H1 (cell line): ENCODE measurements at regions not wholly inside any gene's neighbourhood (a gene's known extent, or its start where the extent isn't known, plus 50 kb on each side); places are given as distances from the start of the nearest gene placed in this dataset.

Experiments
- CTCF ChIA-PET: fragments of 300-600 bp; sonication (Branson Sonifier 250); formaldehyde crosslinking; loops from one replicate; lab custom pipeline; 2021; ENCODE audit not compliant: partially characterized antibody; lab: Charles Lee
- POLR2A ChIA-PET: fragments of 300-600 bp; sonication (Branson Sonifier 250); formaldehyde crosslinking; loops from one replicate; lab custom pipeline; 2021; ENCODE audit warnings: inconsistent platforms; ENCODE audit not compliant: partially characterized antibody; lab: Charles Lee
- DNase-seq, 2 experiments: peaks; one replicate each; pipeline versions ENCODE4 v3.0.0 to v3.0.0-alpha.2; 2010 to 2022; ENCODE audit warnings: low spot score in 2 of 2, low read depth in 1 of 2, mixed read lengths in 1 of 2
- FAIRE-seq: peaks from 2 replicates; lab custom pipeline; 2011; peaks lifted over from hg19 to GRCh38; lab: Jason Lieb, UNC
- H2AFZ ChIP-seq: 2 replicates; pipeline ENCODE4 v1.8.1; 2012; ENCODE audit warnings: low read length, inconsistent platforms
- H2AK5ac ChIP-seq: 2 replicates; pipeline ENCODE4 v1.6.1; 2013; ENCODE audit warnings: low read depth, low read length
- H2BK120ac ChIP-seq: replicated peaks from 2 replicates; pipeline ENCODE3; 2013; ENCODE audit warnings: low read depth, low read length, inconsistent platforms
- H2BK12ac ChIP-seq: 2 replicates; pipeline ENCODE4 v1.6.1; 2013; ENCODE audit warnings: low read depth, low read length
- H2BK15ac ChIP-seq: 2 replicates; pipeline ENCODE4 v1.6.1; 2013; ENCODE audit warnings: low read length
- H2BK20ac ChIP-seq: 2 replicates; pipeline ENCODE4 v1.6.1; 2013; ENCODE audit warnings: low read length
- H2BK5ac ChIP-seq: 2 replicates; pipeline ENCODE4 v1.6.1; 2013; ENCODE audit warnings: low read depth, low read length
- H3K14ac ChIP-seq: 2 replicates; pipeline ENCODE4 v1.6.1; 2013; ENCODE audit warnings: inconsistent platforms; ENCODE audit not compliant: insufficient read length
- H3K18ac ChIP-seq: 2 replicates; pipeline ENCODE4 v1.6.1; 2013; ENCODE audit warnings: low read length; ENCODE audit errors: extremely low read depth
- H3K23ac ChIP-seq: 2 replicates; pipeline ENCODE4 v1.6.1; 2013; ENCODE audit warnings: inconsistent platforms; ENCODE audit not compliant: insufficient read length
- H3K23me2 ChIP-seq: 2 replicates; pipeline ENCODE4 v1.6.1; 2013; ENCODE audit warnings: low read depth, low read length
- H3K27ac ChIP-seq: 2 replicates; pipeline ENCODE4 v1.6.1; 2011; ENCODE audit warnings: low read depth, low read length, inconsistent platforms
- H3K27me3 ChIP-seq, 4 experiments: replicated peaks in 1 of 4; 1 replicate in 1 of 4; 2 replicates in 3 of 4; pipeline versions ENCODE4 v1.6.1 to v1.8.1; 2011 to 2013; ENCODE audit warnings: low read length in 3 of 4, mild to moderate bottlenecking in 3 of 4, inconsistent platforms in 2 of 4, mixed read lengths in 2 of 4, moderate library complexity in 1 of 4; ENCODE audit not compliant: control insufficient read depth in 3 of 4, insufficient read depth in 3 of 4; ENCODE audit errors: extremely low read depth in 1 of 4
- H3K36me3 ChIP-seq, 4 experiments: 2 replicates each; pipeline versions ENCODE4 v1.6.1 to v1.8.1; 2011 to 2013; ENCODE audit warnings: mild to moderate bottlenecking in 4 of 4, low read length in 3 of 4, moderate library complexity in 2 of 4, control low read depth in 1 of 4, inconsistent platforms in 1 of 4; ENCODE audit not compliant: insufficient read depth in 4 of 4, control insufficient read depth in 2 of 4
- H3K4ac ChIP-seq: replicated peaks from 2 replicates; pipeline ENCODE3; 2013; ENCODE audit warnings: low read length, low read depth, mixed read lengths, inconsistent platforms; ENCODE audit not compliant: insufficient read length
- H3K4me1 ChIP-seq, 4 experiments: replicated peaks in 1 of 4; 1 replicate in 1 of 4; 2 replicates in 3 of 4; pipeline versions ENCODE4 v1.6.1 to v1.8.1; 2011 to 2013; ENCODE audit warnings: low read length in 3 of 4, inconsistent platforms in 2 of 4, mixed read lengths in 1 of 4; ENCODE audit not compliant: insufficient read depth in 4 of 4, control insufficient read depth in 3 of 4
- H3K4me2 ChIP-seq, 2 experiments: 2 replicates each; pipeline versions ENCODE4 v1.6.1 to v1.8.1; 2011 to 2013; ENCODE audit warnings: low read depth in 2 of 2, low read length in 2 of 2, control low read depth in 1 of 2, inconsistent platforms in 1 of 2, mild to moderate bottlenecking in 1 of 2; ENCODE audit not compliant: insufficient read depth in 1 of 2
- H3K4me3 ChIP-seq, 4 experiments: fragments of 200-600, 300-600 bp in 1 of 4; sonication (generic), shearing (Covaris generic), sonication (Bioruptor Twin) in 1 of 4; 2 replicates each; pipeline versions ENCODE4 v1.5.1 to v1.8.1; 2011 to 2016; ENCODE audit warnings: low read length in 4 of 4, low read depth in 3 of 4, control low read depth in 2 of 4, inconsistent platforms in 2 of 4, mild to moderate bottlenecking in 2 of 4, mixed read lengths in 1 of 4, moderate library complexity in 1 of 4; ENCODE audit not compliant: insufficient read depth in 2 of 4; ENCODE audit errors: extremely low read depth in 1 of 4
- H3K56ac ChIP-seq: replicated peaks from 2 replicates; pipeline ENCODE3; 2013; ENCODE audit warnings: low read depth, mild to moderate bottlenecking, mixed read lengths, low read length, inconsistent platforms; ENCODE audit not compliant: insufficient read length
- H3K79me1 ChIP-seq: 2 replicates; pipeline ENCODE4 v1.6.1; 2013; ENCODE audit warnings: low read depth, low read length, control low read depth
- H3K79me2 ChIP-seq, 2 experiments: 2 replicates each; pipeline versions ENCODE4 v1.6.1 to v1.8.1; 2012 to 2013; ENCODE audit warnings: low read length in 2 of 2, mild to moderate bottlenecking in 2 of 2, inconsistent platforms in 1 of 2; ENCODE audit not compliant: insufficient read depth in 2 of 2, control insufficient read depth in 1 of 2
- H3K9ac ChIP-seq, 4 experiments: replicated peaks in 1 of 4; 1 replicate in 1 of 4; 2 replicates in 3 of 4; pipeline versions ENCODE4 v1.6.1 to v1.8.1; 2011 to 2013; ENCODE audit warnings: low read depth in 3 of 4, low read length in 3 of 4, control low read depth in 2 of 4, mild to moderate bottlenecking in 2 of 4, moderate library complexity in 2 of 4, inconsistent platforms in 1 of 4; ENCODE audit errors: extremely low read depth in 1 of 4
- H3K9me3 ChIP-seq, 2 experiments: 2 replicates each; pipeline versions ENCODE4 v1.6.1 to v1.8.1; 2012 to 2013; ENCODE audit warnings: mild to moderate bottlenecking in 2 of 2, moderate library complexity in 2 of 2, control low read depth in 1 of 2, inconsistent platforms in 1 of 2, low read depth in 1 of 2, low read length in 1 of 2, mixed read lengths in 1 of 2; ENCODE audit not compliant: insufficient read depth in 2 of 2
- H4K20me1 ChIP-seq, 2 experiments: replicated peaks in 1 of 2; 2 replicates each; pipeline versions ENCODE3 to v1.8.1; 2011 to 2013; ENCODE audit warnings: inconsistent platforms in 2 of 2, low read length in 2 of 2, mild to moderate bottlenecking in 1 of 2; ENCODE audit not compliant: insufficient read depth in 2 of 2, control insufficient read depth in 1 of 2
- H4K5ac ChIP-seq: 2 replicates; pipeline ENCODE4 v1.6.1; 2013; ENCODE audit warnings: low read length, low read depth, mixed read lengths, inconsistent platforms; ENCODE audit not compliant: insufficient read length
- H4K8ac ChIP-seq: 2 replicates; pipeline ENCODE4 v1.8.0; 2013; ENCODE audit warnings: mild to moderate bottlenecking, moderate library complexity, low read length, inconsistent platforms; ENCODE audit not compliant: insufficient read depth; ENCODE audit errors: extremely low read depth
- H4K91ac ChIP-seq: replicated peaks from 2 replicates; pipeline ENCODE3; 2013; ENCODE audit warnings: low read length, mixed read lengths, inconsistent platforms; ENCODE audit not compliant: insufficient read length
- BACH1 ChIP-seq: IDR thresholded peaks from 2 replicates; pipeline ENCODE4 v1.6.1; 2012; ENCODE audit warnings: low read length, improper control_type of control experiment
- CBX5 ChIP-seq: fragments of 300-800, 300-1000 bp; sonication (generic); IDR thresholded peaks from 2 replicates; pipeline ENCODE4 v1.7.1; 2016; ENCODE audit warnings: antibody characterized with exemption, low read length, low read depth
- CBX8 ChIP-seq: fragments of 300-800, 300-1000 bp; sonication (generic); IDR thresholded peaks from 2 replicates; pipeline ENCODE4 v1.7.1; 2016; ENCODE audit warnings: low read depth, low read length, borderline replicate concordance
- EP300 ChIP-seq, 2 experiments: IDR thresholded peaks; 1 replicate in 1 of 2; 2 replicates in 1 of 2; pipeline ENCODE4 v1.6.1; 2011 to 2012; ENCODE audit warnings: low read depth in 2 of 2, low read length in 2 of 2, mild to moderate bottlenecking in 2 of 2, borderline replicate concordance in 1 of 2, inconsistent platforms in 1 of 2, moderate library complexity in 1 of 2
- MAFK ChIP-seq: IDR thresholded peaks from 2 replicates; pipeline ENCODE4 v1.6.1; 2012; ENCODE audit warnings: low read depth, mild to moderate bottlenecking, improper control_type of control experiment, low read length
- POLR2AphosphoS5 ChIP-seq: IDR thresholded peaks from 2 replicates; pipeline ENCODE4 v1.6.1; 2011; ENCODE audit warnings: low read depth, low read length
- RAD21 ChIP-seq, 2 experiments: IDR thresholded peaks in 1 of 2; conservative IDR thresholded peaks in 1 of 2; 2 replicates each; pipeline ENCODE4 v1.6.1; 2011; ENCODE audit warnings: low read depth in 2 of 2, low read length in 2 of 2, improper control_type of control experiment in 1 of 2, inconsistent platforms in 1 of 2, mild to moderate bottlenecking in 1 of 2, moderate library complexity in 1 of 2
- RXRA ChIP-seq: IDR thresholded peaks from 2 replicates; pipeline ENCODE4 v1.6.1; 2011; ENCODE audit warnings: low read depth, mild to moderate bottlenecking, low read length, moderate library complexity; ENCODE audit not compliant: insufficient read depth
- SUZ12 ChIP-seq: fragments of 200-600 bp; sonication (generic); IDR thresholded peaks from 2 replicates; pipeline ENCODE4 v1.6.1; 2012; ENCODE audit warnings: mild to moderate bottlenecking, inconsistent platforms, low read length, moderate library complexity, mixed read lengths
- TAF1 ChIP-seq: IDR thresholded peaks from 2 replicates; pipeline ENCODE4 v1.6.1; 2011; ENCODE audit warnings: mild to moderate bottlenecking, low read depth, low read length
- WGBS, 2 experiments: shearing (Covaris generic) in 1 of 2; methylation state at CpG; one replicate each; pipeline versions ENCODE4 v1.1.6 to v1.1.7; 2013 to 2015; ENCODE audit warnings: low lambda C conversion rate in 2 of 2, mixed read lengths in 2 of 2, inconsistent platforms in 1 of 2, low coverage in 1 of 2, missing lambda C conversion rate in 1 of 2; ENCODE audit not compliant: insufficient replicate concordance in 2 of 2, insufficient coverage in 1 of 2, insufficient read length in 1 of 2; ENCODE audit errors: extremely low coverage in 1 of 2, missing lambda C conversion rate in 1 of 2; 5-methylcytosine and 5-hydroxymethylcytosine counted together

DNA sequence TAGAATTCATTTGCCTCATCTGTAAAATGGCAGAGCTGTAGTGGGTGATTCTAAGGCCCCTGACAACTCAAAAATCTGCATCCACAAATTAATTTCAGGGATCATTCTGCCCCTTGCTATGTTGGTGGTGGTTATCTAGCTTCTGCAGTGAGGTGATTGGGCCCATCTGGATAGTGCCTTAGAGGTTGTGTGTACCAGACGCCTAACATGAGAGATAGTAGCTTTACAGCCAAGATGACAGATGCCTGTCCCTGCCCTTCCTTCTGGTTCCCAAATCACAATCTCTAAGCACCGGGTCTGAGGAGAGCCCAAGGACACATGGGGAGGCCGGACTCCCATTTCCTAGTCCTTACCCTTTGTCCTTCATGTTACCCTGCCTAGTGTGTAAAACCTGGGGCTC is 51.1 kb upstream of the TNP1 start:
- no peak overlapping the region for H3K9ac ChIP-seq
- H3K79me1 ChIP-seq = no peaks in the 10 kb centered on the region; the same call in 1 of the 2 replicates
- TF ChIP-seq EP300 (IDR thresholded peaks at IDR 0.05; ENCODE audit: borderline replicate concordance in 1 of 2, low read depth in 2 of 2, low read length in 2 of 2) = no peak
- TF ChIP-seq TAF1 = no peak
- no peak for TF ChIP-seq CBX5
- TF ChIP-seq RXRA = no peak
- no peak for TF ChIP-seq CBX8
- no peak for TF ChIP-seq POLR2AphosphoS5
- no peak for TF ChIP-seq BACH1
- TF ChIP-seq MAFK = no peak
- TF ChIP-seq SUZ12 = no peak
- TF ChIP-seq RAD21 (IDR thresholded peaks at IDR 0.05 in 1 of 2, conservative IDR thresholded peaks at IDR 0.05 in 1 of 2; ENCODE audit: low read depth in 2 of 2, low read length in 2 of 2) = no peak
- no peak overlapping the region for H3K4ac ChIP-seq
- no peak for FAIRE-seq
- no peak overlapping the region for H2BK12ac ChIP-seq
- H4K5ac ChIP-seq = no peak overlapping the region
- H3K27me3 ChIP-seq = no peaks in the 10 kb centered on the region
- H4K8ac ChIP-seq = no peak overlapping the region
- H2AFZ ChIP-seq = no peak overlapping the region
- H2AK5ac ChIP-seq = no peak overlapping the region
- H3K18ac ChIP-seq = no peak overlapping the region
- H3K23me2 ChIP-seq = no peaks in the 10 kb centered on the region
- H3K23ac ChIP-seq = no peak overlapping the region
- DNase-seq = no peak
- WGBS, 2 experiments = 92% methylated on average over 3 of the region's 3 CpGs; no CpG with 5 or more reads in 1 of the 2 experiments
- no peak overlapping the region for H2BK5ac ChIP-seq
- H3K4me1 ChIP-seq = no peaks in the 10 kb centered on the region; a peak in 1 of 7 replicates
- no peak overlapping the region for H3K27ac ChIP-seq
- H2BK120ac ChIP-seq = no peak overlapping the region
- H3K56ac ChIP-seq = no peak overlapping the region
- ChIA-PET POLR2A (interaction anchor here (0.9 kb wide), 1 partner anchor 216 kb away, joined by 3 read pairs; the partner anchor contains the start of gene IGFBP5), CTCF (interaction anchor here (0.6 to 1.5 kb wide), 5 partner anchors 10 to 795 kb away, joined by 3 to 6 read pairs (median 3); no protein-coding TSS in a partner anchor)
- H3K79me2 ChIP-seq = no peaks in the 10 kb centered on the region
- no peaks in the 10 kb centered on the region for H3K9me3 ChIP-seq
- H4K91ac ChIP-seq = no peak overlapping the region
- no peak overlapping the region for H3K4me2 ChIP-seq
- H3K14ac ChIP-seq = no peak overlapping the region
- H3K4me3 ChIP-seq = no peak overlapping the region
- H2BK20ac ChIP-seq = no peak overlapping the region
- H3K36me3 ChIP-seq = no peaks in the 10 kb centered on the region
- no peak overlapping the region for H2BK15ac ChIP-seq
- no peaks in the 10 kb centered on the region for H4K20me1 ChIP-seq
